Gastrocnemius medialis (tissue), 4 donors: ENCODE measurements at regions not wholly inside any gene's neighbourhood (a gene's known extent, or its start where the extent isn't known, plus 50 kb on each side); places are given as distances from the start of the nearest gene placed in this dataset.
A peak's percentile ranks its signal among the peaks of the same experiment; 100 is the strongest.

Source experiments
- ATAC-seq, 2 donors: fragments of 150-250 bp; one replicate each; pipeline ENCODE4 v1.9.1; 2016
- DNase-seq, 2 donors: peaks; one replicate each; pipeline ENCODE4 v3.0.0-alpha.2; 2019
- H3K27ac ChIP-seq, 4 donors: fragments of 200-600 bp; sonication (generic); 1 replicate in 1 of 4; 2 replicates in 3 of 4; pipeline ENCODE4 v1.5.1; 2016 to 2018; ENCODE audit warnings: mild to moderate bottlenecking in 2 of 4, moderate library complexity in 1 of 4
- H3K27me3 ChIP-seq, 3 donors: fragments of 200-600 bp; sonication (generic) in 2 of 3; 1 replicate in 1 of 3; 2 replicates in 2 of 3; pipeline versions ENCODE4 v1.5.1 to v1.6.0; 2016 to 2019; ENCODE audit warnings: mild to moderate bottlenecking in 1 of 3, moderate library complexity in 1 of 3
- H3K36me3 ChIP-seq, 2 donors: fragments of 200-600 bp; sonication (generic) in 1 of 2; one replicate each; pipeline ENCODE4 v1.5.1; 2017 to 2018
- H3K4me1 ChIP-seq, 2 donors: fragments of 200-600 bp; sonication (generic) in 1 of 2; one replicate each; pipeline ENCODE4 v1.5.1; 2016 to 2017; ENCODE audit warnings: mild to moderate bottlenecking in 2 of 2
- H3K4me3 ChIP-seq, 4 donors: fragments of 200-600 bp; sonication (generic) in 3 of 4; 1 replicate in 1 of 4; 2 replicates in 3 of 4; pipeline ENCODE4 v1.5.1; 2016 to 2019; ENCODE audit warnings: mild to moderate bottlenecking in 2 of 4
- H3K9me3 ChIP-seq, 3 donors: fragments of 200-600 bp; sonication (generic) in 2 of 3; 1 replicate in 1 of 3; 2 replicates in 2 of 3; pipeline ENCODE4 v1.5.1; 2016 to 2019
- POLR2A ChIP-seq, 2 donors: fragments of 450-650 bp; IDR thresholded peaks; one replicate each; pipeline ENCODE4 v1.6.1; 2017; ENCODE audit warnings: antibody characterized with exemption in 2 of 2, mild to moderate bottlenecking in 2 of 2, moderate library complexity in 2 of 2
- in situ Hi-C, 4 donors: fragments of 200-750 bp; cut with MboI; loops; one replicate each; pipeline versions ENCODE4 v1.15.0 to v1.8.0; 2017; ENCODE audit warnings: low sequenced_read_pairs in 4 of 4
- intact Hi-C: fragments of 100-400 bp; cut with DNase I; formaldehyde crosslinking; loops from one replicate; pipeline ENCODE4 v1.15.1; 2023; ENCODE audit warnings: low total_unique reads
- TF ChIP-seq, protein P1 (sequence below), 5 experiments: fragments of 450-650 bp in 3 of 5; fragments of 200-600 bp in 2 of 5; sonication (generic) in 2 of 5; IDR thresholded peaks in 4 of 5; conservative IDR thresholded peaks in 1 of 5; 1 replicate in 4 of 5; 2 replicates in 1 of 5; pipeline ENCODE4 v1.5.1; 2016 to 2019; ENCODE audit warnings: antibody characterized with exemption in 5 of 5, mild to moderate bottlenecking in 3 of 5, moderate library complexity in 3 of 5

DNA sequence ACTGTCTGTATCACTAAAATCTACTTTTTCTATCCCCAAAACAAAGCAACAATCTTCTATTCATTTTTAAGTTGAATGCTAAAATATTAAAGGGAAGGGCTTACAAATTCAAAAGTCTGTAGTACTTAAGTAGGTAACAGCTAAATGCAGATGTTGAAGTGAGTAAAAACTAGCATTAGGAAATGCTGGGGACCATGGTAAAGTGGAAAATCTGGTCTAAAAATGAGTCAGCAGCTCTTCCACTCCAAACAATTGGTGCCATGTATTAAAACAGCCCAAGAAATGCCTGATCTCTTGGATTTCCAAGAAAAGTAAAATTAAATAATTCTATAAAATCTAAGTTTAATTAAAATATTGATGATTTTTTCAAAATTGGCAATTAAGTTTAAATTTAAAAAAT lies 73.3 kb upstream of the PPP3CA start:
- intact Hi-C loops: no loop called here
- Histone ChIP-seq H3K9me3 (no peaks in the 10 kb centered on the region), H3K27me3 (no peaks in the 10 kb centered on the region), H3K27ac (no peak overlapping the region), H3K36me3 (no peaks in the 10 kb centered on the region), H3K4me1 (no peaks in the 10 kb centered on the region), H3K4me3 (no peak overlapping the region)
- ATAC-seq (no peak), DNase-seq (no peak)
- TF ChIP-seq, protein P1, sequence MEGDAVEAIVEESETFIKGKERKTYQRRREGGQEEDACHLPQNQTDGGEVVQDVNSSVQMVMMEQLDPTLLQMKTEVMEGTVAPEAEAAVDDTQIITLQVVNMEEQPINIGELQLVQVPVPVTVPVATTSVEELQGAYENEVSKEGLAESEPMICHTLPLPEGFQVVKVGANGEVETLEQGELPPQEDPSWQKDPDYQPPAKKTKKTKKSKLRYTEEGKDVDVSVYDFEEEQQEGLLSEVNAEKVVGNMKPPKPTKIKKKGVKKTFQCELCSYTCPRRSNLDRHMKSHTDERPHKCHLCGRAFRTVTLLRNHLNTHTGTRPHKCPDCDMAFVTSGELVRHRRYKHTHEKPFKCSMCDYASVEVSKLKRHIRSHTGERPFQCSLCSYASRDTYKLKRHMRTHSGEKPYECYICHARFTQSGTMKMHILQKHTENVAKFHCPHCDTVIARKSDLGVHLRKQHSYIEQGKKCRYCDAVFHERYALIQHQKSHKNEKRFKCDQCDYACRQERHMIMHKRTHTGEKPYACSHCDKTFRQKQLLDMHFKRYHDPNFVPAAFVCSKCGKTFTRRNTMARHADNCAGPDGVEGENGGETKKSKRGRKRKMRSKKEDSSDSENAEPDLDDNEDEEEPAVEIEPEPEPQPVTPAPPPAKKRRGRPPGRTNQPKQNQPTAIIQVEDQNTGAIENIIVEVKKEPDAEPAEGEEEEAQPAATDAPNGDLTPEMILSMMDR (IDR thresholded peaks at IDR 0.05 in 4 of 5, conservative IDR thresholded peaks at IDR 0.05 in 1 of 5): no peak
- no peak for TF ChIP-seq POLR2A (IDR thresholded peaks at IDR 0.05)
- in situ Hi-C loops: no loop called here

DNA sequence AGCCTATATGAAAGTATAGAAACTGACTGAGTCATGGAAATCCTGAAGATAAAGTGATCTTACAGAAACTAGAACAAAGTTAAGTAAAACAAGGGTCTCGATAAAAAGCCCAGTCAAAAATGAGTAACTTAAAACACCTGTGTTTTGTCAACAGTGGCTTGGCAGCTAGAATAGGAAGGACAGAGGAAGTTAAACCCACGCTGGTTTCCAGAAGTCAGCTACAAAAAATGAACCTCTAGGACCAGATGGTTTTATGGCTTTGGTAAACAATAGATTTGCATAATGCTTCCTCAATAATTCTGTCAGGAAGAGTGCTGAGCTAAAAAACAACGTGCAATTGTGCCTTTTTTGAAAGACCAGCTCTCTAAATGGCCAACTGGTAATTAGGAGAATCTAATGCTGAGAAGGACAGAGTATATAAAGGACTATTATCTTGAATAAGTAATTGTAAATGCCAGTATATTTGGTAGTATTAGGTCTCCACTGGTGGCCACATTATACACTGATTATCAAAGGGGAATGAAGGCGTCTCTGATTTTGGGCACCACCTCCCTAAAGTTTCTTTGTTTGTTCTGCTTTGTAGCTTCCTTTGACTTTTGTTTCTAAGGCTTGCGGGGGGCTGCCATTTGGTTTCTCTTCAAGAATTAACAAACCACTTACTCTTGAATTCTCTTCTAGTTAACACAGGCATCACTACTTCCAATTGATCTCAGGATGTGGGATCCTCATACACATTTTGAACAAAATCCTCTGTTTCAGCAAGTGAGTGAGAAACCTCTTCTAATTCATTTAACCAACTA lies 72.2 kb upstream of the PPP3CA start:
- peak in 1 of 2 donors; percentile 26 for ATAC-seq
- H3K4me3 ChIP-seq: no peak overlapping the region
- H3K27me3 ChIP-seq: no peaks in the 10 kb centered on the region
- H3K36me3 ChIP-seq: no peaks in the 10 kb centered on the region
- in situ Hi-C loops: no loop called here
- no peak for DNase-seq
- intact Hi-C loops: no loop called here
- no peaks in the 10 kb centered on the region for H3K9me3 ChIP-seq
- H3K4me1 ChIP-seq: no peaks in the 10 kb centered on the region
- peak overlapping the region in 1 of 4 donors; percentile 12 for H3K27ac ChIP-seq
- no peak for TF ChIP-seq POLR2A (IDR thresholded peaks at IDR 0.05)
- TF ChIP-seq, protein P1 (IDR thresholded peaks at IDR 0.05 in 4 of 5, conservative IDR thresholded peaks at IDR 0.05 in 1 of 5): no peak

DNA sequence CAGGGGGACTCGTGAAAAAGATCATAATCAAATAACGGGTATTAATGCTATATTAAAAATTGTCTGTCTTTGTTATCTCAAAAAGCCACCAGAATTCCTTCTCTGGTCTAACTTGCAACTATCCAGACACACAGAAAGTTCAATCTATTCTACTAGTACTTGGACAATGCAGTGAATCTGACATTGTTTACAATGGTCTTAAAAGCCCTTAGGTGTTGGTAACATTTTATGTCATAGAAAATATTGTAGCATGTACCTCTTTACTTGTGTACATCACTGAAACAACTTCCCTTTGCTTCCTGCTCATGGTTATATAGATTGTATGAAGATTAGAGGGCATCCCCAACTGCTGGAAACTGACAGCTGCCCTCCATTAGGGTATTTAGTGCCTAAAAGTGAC lies 71.1 kb upstream of the PPP3CA start:
- no peaks in the 10 kb centered on the region for H3K9me3 ChIP-seq
- no peak overlapping the region for H3K4me3 ChIP-seq
- intact Hi-C loops: no loop called here
- no peaks in the 10 kb centered on the region for H3K36me3 ChIP-seq
- in situ Hi-C loops: no loop called here
- no peaks in the 10 kb centered on the region for H3K4me1 ChIP-seq
- H3K27ac ChIP-seq: no peak overlapping the region
- TF ChIP-seq, protein P1 (IDR thresholded peaks at IDR 0.05 in 4 of 5, conservative IDR thresholded peaks at IDR 0.05 in 1 of 5): no peak
- no peak for TF ChIP-seq POLR2A (IDR thresholded peaks at IDR 0.05)
- no peak for ATAC-seq
- DNase-seq: no peak
- H3K27me3 ChIP-seq: no peaks in the 10 kb centered on the region

DNA sequence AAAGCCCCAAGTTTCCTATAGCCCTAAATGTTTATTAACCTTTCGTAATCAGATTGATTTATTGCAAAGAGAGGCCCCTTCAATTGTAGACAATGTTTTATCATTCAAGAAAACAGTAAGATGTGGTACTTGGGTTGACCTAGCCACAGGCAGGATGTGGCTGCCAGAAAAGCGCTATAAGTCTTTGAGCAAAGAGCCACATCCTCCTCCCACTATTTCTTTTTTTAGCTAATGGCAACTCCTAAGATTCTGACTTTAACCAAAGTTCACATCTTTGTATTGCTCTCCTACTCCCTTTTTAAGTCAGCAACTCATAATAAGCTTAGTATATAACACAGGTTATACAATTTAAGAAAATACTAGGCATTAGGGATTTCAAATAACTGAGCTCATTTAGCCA lies 70.7 kb upstream of the PPP3CA start:
- intact Hi-C loops: no loop called here
- Histone ChIP-seq H3K4me3 (no peak overlapping the region), H3K27ac (no peak overlapping the region), H3K9me3 (no peaks in the 10 kb centered on the region), H3K4me1 (no peaks in the 10 kb centered on the region), H3K27me3 (no peaks in the 10 kb centered on the region), H3K36me3 (no peaks in the 10 kb centered on the region)
- TF ChIP-seq, protein P1 (IDR thresholded peaks at IDR 0.05 in 4 of 5, conservative IDR thresholded peaks at IDR 0.05 in 1 of 5): no peak
- TF ChIP-seq POLR2A (IDR thresholded peaks at IDR 0.05): no peak
- DNase-seq: no peak
- ATAC-seq: no peak
- in situ Hi-C loops: no loop called here

DNA sequence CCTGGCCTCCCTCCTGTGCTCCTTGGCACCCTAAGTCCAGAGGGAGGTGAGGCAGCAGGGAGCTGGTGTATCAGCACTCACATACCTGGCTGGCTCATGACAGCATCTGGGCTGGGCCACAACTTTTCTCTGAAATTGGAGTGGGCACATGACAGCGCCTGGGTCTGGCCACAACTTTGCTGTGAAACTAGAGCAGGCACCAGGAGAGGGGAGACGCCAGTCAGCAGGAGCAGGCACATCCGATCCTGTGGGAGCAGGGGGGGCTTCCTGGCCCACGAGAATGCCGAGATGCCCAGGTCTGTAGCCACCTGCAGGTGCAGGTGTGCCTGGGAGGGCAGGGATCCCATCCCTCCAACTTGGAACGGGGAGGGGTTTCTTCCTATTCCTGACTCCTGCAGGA lies 69.7 kb upstream of the PPP3CA start:
- Histone ChIP-seq H3K36me3 (no peaks in the 10 kb centered on the region), H3K27me3 (no peaks in the 10 kb centered on the region), H3K4me1 (no peaks in the 10 kb centered on the region), H3K27ac (no peak overlapping the region), H3K9me3 (no peaks in the 10 kb centered on the region), H3K4me3 (no peak overlapping the region)
- in situ Hi-C loops: no loop called here
- no peak for ATAC-seq
- intact Hi-C loops: no loop called here
- TF ChIP-seq, protein P1 (IDR thresholded peaks at IDR 0.05 in 4 of 5, conservative IDR thresholded peaks at IDR 0.05 in 1 of 5): no peak
- no peak for TF ChIP-seq POLR2A (IDR thresholded peaks at IDR 0.05)
- DNase-seq: no peak
